HG02610 (cell line): ENCODE measurements at regions not wholly inside any gene's neighbourhood (a gene's known extent, or its start where the extent isn't known, plus 50 kb on each side); places are given as distances from the start of the nearest gene placed in this dataset.
"Not testable (repeated sequence)": the region's sequence is repeated elsewhere in the genome, so short reads cannot be mapped to it uniquely, and the experiment has no call there.

Experiments
- ATAC-seq: cut with Tn5 transposase; IDR thresholded peaks from one replicate; pipeline ENCODE4 v1.9.1; 2021; ENCODE audit warnings: mild to moderate bottlenecking, moderate library complexity; ENCODE audit not compliant: unreplicated experiment

- no peak for ATAC-seq
Measured at GRCh38 chr2:134004467-134004866, 249.4 kb upstream of the MGAT5 start.

GRCh38 chr2:134008837-134009236 is 245.0 kb upstream of the MGAT5 start:
- ATAC-seq, result no peak

- no peak for ATAC-seq
Measured at GRCh38 chr2:134009440-134009839, 244.4 kb upstream of the MGAT5 start.

GRCh38 chr2:134009906-134010305 is 244.0 kb upstream of the MGAT5 start:
- ATAC-seq, result not testable (repeated sequence)

- no peak for ATAC-seq
Measured at GRCh38 chr2:134011936-134012586, 241.8 kb upstream of the MGAT5 start.

DNA sequence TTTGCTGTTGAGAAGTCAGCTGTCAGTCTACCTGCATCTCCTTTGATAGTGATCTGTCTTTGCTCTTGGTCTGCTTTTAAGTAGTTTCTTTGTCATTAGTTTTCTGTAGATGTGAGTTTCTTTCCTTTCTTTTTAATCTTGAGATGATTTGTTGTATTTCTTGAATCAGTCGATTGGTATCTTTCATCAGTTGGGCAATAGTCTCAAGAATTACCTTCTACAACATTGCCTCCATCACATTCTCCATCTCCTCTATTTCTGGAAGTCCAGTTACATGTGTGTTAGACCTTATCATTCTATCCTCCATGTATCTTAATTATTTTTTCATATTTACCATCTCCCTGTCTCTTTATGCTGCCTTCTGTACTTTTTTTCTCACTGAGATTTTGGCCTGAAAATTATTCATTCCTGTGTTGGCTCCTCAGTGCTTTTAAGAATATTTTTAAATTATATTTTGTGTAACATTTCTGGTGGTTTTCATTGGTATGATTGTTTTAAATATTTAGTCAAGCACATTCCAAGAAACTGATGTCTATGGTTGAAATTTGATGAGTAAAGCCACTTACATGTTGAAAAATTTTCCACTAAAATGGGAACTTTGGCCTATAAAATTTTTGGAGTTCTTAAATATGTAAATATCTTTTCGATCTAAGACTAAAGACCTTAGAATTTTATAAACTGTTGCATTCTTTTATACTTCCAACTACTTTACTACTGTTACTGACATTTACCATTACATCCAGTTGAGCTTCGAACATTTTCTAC is 239.5 kb upstream of the MGAT5 start:
- ATAC-seq, result no peak

GRCh38 chr2:134019871-134020270 is 234.0 kb upstream of the MGAT5 start:
- no peak for ATAC-seq

- ATAC-seq, result no peak
Measured at GRCh38 chr2:134020608-134021007, 233.3 kb upstream of the MGAT5 start.

DNA sequence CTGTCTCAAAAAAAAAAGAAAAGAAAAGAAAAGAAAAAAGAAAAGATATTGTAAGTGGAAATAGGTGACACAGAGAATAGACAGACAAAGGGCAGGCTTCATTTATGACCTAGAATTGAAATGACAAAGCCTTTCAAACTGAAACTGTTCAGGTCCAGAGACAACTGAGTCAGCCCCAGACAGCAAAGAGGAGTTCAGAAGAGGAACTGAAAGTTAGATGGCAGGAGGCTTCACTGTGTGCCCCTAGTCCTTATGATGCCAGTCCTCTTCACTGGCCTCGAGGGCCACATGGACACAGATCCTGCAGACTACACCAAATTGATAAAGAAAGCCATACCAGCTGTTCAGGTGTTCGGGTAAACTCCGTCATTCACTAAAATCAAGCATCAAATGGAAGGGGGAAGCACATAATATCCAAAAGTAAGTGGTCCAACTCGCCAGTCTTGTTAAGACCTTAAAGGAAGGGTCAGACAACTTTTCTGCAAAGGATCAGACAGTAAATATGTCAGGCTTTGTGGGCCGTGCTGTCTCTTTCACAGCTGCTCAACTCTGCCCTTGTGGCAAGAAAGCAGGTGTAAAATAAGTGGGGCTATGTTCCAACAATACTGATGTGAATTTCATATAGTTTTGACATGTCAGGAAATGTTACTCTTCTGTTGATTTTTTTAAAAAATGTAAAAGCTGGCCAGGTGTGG is 231.9 kb upstream of the MGAT5 start:
- peak; percentile 96 for ATAC-seq

DNA sequence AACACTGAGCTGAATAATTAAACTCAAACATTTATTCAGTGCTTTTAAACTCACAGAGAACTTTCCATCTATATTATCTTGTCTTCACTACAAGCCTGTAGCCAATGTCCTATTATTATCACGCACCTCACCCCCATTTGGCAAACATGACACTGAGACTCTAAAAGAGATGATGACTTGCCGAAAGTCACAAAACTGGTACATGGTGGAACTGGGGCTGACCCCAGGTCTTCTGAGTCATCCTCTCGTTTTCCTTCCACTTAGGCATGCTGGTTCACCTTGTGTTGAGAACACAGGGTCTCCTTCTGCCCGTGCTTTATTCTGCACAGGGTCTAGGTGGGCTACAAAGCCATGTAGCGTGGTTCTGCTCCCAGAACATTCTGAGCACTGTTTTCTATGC is 230.0 kb upstream of the MGAT5 start:
- peak; percentile 25 for ATAC-seq

DNA sequence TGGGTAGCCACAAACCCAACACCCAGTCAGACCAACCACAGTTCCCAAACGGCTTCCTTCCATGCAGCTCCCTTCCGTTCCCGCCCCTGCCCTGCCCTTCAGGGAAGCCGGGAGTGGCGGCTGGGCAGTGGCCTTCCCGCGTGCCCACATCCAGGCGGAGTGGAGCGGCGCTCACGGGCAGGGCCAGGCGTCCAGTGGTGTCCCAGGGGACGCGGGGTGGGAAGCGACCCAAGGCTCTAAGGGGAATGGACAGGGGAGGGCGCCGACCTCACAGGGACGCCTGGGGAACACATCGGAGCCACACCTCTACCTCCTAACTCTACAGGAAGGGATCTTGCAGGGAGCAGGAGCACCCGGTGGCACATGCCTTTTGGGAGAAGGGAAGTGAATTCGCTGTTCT is 225.9 kb upstream of the MGAT5 start:
- ATAC-seq, result no peak

GRCh38 chr2:134029418-134029817 is 224.5 kb upstream of the MGAT5 start:
- no peak for ATAC-seq

DNA sequence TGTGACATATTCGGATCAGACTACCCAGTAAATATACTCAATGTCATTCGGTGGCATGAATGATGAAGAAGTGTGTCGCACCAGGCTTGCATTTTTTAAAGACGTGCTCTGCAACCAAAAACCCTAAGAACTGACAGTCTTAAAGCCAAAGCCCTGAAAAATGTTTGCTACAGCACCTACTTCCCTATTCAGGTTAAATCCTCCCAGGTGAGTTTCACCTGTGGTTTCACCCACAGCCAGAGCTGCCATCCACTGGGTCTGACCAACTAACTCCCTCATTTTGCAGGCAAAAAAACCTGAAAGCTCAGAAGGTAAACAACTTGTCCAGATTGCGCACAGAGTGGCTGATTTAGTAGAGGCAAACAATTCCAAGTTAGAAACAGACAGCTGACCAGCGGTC is 222.3 kb upstream of the MGAT5 start:
- ATAC-seq, result no peak

GRCh38 chr2:134035605-134036370 is 218.1 kb upstream of the MGAT5 start:
- ATAC-seq, result no peak

GRCh38 chr2:134039912-134040581 is 213.8 kb upstream of the MGAT5 start:
- peak; percentile 70 for ATAC-seq

- ATAC-seq, result peak; percentile 40
Measured at GRCh38 chr2:134040626-134041172, 213.2 kb upstream of the MGAT5 start.

- no peak for ATAC-seq
Measured at GRCh38 chr2:134041877-134042276, 212.0 kb upstream of the MGAT5 start.

DNA sequence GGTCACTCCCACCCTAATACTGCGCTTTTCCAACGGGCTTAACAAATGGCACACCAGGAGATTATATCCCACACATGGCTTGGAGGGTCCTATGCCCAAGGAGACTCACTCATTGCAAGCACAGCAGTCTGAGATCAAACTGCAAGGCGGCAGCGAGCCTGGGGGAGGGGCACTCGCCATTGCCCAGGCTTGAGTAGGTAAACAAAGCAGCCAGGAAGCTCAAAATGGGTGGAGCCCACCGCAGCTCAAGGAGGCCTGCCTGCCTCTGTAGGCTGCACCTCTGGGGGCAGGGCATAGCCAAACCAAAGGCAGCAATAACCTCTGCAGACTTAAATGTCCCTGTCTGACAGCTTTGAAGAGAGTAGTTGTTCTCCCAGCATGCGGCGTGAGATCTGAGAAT is 210.8 kb upstream of the MGAT5 start:
- not testable (repeated sequence) for ATAC-seq

GRCh38 chr2:134052173-134052572 is 201.7 kb upstream of the MGAT5 start:
- no peak for ATAC-seq

- no peak for ATAC-seq
Measured at GRCh38 chr2:134056173-134056572, 197.7 kb upstream of the MGAT5 start.
